HL-60/S4 treated with retinoic acid at 250 ng/mL for 4 days and 3 days (cell line): ENCODE measurements at regions not wholly inside any gene's neighbourhood (a gene's known extent, or its start where the extent isn't known, plus 50 kb on each side); places are given as distances from the start of the nearest gene placed in this dataset.

Experiments used
- in situ Hi-C: fragments of 300-500 bp; cut with MboI; formaldehyde crosslinking; loops from 2 replicates; pipeline ENCODE4 v1.7.0; 2022; ENCODE audit warnings: low sequenced_read_pairs

- in situ Hi-C loops: no loop called here
These were observed 245.2 kb downstream of the TLE3 start for GRCh38 chr15:69852482-69852881.

- in situ Hi-C loops: no loop called here
These were observed 244.8 kb downstream of the TLE3 start for GRCh38 chr15:69852916-69853315.

- in situ Hi-C loops: no loop called here
These were observed 244.2 kb downstream of the TLE3 start for GRCh38 chr15:69853544-69853951.

- in situ Hi-C loops: no loop called here
These were observed 243.7 kb downstream of the TLE3 start for GRCh38 chr15:69854001-69854400.

- in situ Hi-C loops: no loop called here
These were observed 243.1 kb downstream of the TLE3 start for GRCh38 chr15:69854521-69855181.

GRCh38 chr15:69855258-69856000, 242.3 kb downstream of the TLE3 start:
- in situ Hi-C loops: no loop called here

- in situ Hi-C loops: no loop called here
These were observed 240.5 kb downstream of the TLE3 start for GRCh38 chr15:69857250-69857649.

- in situ Hi-C loops: no loop called here
These were observed 239.9 kb downstream of the TLE3 start for GRCh38 chr15:69857686-69858391.

- in situ Hi-C loops: no loop called here
These were observed 239.3 kb downstream of the TLE3 start for GRCh38 chr15:69858456-69858855.

GRCh38 chr15:69859866-69860265, 237.9 kb downstream of the TLE3 start:
- in situ Hi-C loops: no loop called here

- in situ Hi-C loops: no loop called here
These were observed 237.4 kb downstream of the TLE3 start for GRCh38 chr15:69860321-69860720.

- in situ Hi-C loops: no loop called here
These were observed 236.8 kb downstream of the TLE3 start for GRCh38 chr15:69860921-69861320.

GRCh38 chr15:69861331-69862171, 236.2 kb downstream of the TLE3 start:
- in situ Hi-C loops: no loop called here

GRCh38 chr15:69862540-69862939, 235.2 kb downstream of the TLE3 start:
- in situ Hi-C loops: no loop called here

- in situ Hi-C loops: no loop called here
These were observed 234.3 kb downstream of the TLE3 start for GRCh38 chr15:69863446-69863845.

- in situ Hi-C loops: no loop called here
These were observed 232.3 kb downstream of the TLE3 start for GRCh38 chr15:69865369-69865768.

- in situ Hi-C loops: no loop called here
These were observed 229.0 kb downstream of the TLE3 start for GRCh38 chr15:69868756-69869155.

GRCh38 chr15:69869291-69869690, 228.4 kb downstream of the TLE3 start:
- in situ Hi-C loops: no loop called here

GRCh38 chr15:69869881-69870505, 227.7 kb downstream of the TLE3 start:
- in situ Hi-C loops: no loop called here

- in situ Hi-C loops: no loop called here
These were observed 226.1 kb downstream of the TLE3 start for GRCh38 chr15:69871511-69872134.
